HG03103 (cell line): ENCODE measurements at regions not wholly inside any gene's neighbourhood (a gene's known extent, or its start where the extent isn't known, plus 50 kb on each side); places are given as distances from the start of the nearest gene placed in this dataset.

Experiments used
- ATAC-seq: cut with Tn5 transposase; IDR thresholded peaks from one replicate; pipeline ENCODE4 v1.9.1; 2021; ENCODE audit warnings: low read depth; ENCODE audit not compliant: unreplicated experiment

DNA sequence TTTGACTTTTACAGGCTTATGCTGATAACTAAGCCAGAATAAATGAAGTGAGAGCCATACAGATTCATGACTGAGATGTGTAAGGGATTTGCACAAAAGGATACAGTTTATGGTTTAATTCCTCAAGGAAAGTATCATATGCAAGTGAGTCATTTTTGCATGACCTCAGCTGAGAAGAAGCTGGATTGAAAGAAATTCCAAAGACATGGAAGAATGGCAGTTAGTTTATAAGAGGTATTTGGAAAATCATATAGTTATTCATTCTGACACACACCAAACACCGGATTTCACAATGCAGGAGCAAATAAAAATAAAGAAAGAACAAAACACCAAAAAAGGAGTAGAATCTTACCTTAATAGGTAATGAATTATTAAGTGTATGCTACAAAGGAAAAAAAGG is 83.2 kb upstream of the RND3 start:
- ATAC-seq, result no peak

DNA sequence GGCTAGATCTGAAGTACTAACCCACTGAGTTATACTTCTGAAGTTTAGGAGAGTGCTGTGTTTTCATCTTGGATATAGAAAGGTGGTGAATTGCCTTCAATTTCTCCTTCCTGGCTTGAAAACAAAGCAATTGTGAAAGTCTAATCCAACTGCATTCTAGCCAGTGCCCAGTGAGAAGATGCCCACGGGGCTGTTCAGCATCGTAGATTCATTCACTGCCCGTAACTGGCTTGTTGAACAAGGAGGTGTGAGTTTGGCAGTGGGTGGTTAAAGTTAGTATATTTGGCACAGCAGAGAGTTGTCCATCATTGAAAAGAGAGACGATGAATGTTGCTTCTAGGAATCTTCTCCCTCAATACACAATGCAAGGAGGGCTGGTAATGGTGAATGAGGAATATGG is 82.3 kb upstream of the RND3 start:
- no peak for ATAC-seq

DNA sequence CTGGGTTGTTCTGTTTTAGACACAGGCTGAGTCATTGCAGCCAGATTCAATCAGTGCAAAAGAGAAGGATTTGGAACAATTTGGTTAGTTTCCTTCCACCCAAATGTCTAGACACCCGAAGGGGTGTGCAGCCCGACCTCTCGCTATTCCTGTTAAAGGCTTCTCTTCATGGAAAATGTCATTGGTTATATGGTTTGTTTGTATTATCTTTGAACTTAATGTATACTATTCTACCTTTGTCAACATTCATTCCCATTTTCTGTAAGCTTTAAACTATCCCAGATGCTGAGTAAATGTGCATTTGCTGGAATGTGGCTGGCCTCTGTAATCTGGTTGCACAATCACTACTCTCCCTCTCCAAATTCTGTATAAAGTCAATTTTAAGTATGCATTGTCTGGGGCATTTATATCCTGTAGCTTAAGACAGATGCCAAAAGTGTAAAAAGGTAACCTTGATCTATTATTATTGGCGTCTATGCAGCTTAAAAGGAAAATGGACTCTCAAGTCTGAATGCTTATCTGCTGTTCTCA is 80.4 kb upstream of the RND3 start:
- ATAC-seq, result no peak

DNA sequence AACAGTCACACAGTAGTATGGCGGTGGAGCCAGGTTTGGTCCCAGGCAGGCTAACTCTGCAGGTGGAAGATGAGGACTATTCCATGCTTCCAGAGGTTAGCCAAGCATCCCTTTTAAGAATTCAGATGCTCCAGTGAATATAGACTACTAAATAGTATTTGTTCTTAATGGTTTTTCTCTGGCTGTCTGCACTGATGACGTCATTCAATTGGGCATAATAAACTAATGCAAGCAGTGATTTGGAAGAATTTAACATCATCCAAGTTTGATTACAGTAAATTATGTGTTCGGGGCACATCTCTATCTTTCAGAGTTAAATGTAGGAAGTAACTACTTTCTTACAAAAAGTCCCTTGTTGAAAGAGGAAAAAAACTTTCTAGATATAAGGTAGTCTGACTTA is 78.8 kb upstream of the RND3 start:
- ATAC-seq, result no peak

DNA sequence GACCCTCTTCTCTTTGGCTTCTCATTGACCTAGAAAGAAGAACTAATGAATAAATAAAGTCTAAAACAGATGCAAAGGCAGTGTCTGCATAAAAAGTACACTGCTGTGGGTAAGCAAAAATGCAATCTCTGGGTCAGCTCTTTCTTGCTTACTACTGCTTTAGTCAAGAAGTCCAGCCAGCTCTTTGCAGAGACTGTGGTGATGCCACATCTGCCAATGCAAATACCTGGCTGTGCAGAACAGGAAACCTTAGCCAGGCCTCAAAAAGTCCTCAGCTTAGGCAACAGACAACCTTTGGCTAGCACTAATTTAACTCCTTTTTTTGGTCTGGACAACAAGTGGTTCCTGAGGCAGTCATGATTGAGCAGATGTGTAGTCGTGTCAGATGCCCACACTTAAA is 73.6 kb upstream of the RND3 start:
- ATAC-seq, result no peak

DNA sequence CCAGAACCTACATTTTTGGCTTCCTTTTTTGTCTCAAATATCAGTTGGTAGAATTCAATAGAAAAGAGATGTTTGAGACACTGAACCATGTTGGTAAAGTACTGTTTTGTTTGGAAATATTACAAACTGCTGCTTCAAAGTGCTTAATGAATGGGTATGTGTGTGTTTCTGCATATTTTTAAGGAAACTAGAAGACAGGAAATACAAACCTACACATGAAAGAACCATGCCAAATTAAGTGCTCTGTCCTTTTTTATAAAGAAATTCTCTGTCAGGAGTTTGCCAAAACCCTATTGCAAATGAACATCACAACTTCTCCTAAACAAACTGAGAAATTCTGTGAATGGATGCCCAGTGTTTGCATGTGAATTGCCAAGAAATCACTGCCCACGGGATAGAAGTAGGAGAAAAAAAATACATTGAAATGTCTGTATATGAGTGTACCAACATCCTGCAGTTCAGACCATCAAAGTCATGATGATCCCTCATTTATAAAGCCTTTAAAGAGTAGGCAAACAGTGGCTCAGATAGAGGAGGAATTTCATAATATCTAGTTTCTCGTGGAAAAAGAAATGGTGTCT is 69.6 kb upstream of the RND3 start:
- ATAC-seq, result no peak

DNA sequence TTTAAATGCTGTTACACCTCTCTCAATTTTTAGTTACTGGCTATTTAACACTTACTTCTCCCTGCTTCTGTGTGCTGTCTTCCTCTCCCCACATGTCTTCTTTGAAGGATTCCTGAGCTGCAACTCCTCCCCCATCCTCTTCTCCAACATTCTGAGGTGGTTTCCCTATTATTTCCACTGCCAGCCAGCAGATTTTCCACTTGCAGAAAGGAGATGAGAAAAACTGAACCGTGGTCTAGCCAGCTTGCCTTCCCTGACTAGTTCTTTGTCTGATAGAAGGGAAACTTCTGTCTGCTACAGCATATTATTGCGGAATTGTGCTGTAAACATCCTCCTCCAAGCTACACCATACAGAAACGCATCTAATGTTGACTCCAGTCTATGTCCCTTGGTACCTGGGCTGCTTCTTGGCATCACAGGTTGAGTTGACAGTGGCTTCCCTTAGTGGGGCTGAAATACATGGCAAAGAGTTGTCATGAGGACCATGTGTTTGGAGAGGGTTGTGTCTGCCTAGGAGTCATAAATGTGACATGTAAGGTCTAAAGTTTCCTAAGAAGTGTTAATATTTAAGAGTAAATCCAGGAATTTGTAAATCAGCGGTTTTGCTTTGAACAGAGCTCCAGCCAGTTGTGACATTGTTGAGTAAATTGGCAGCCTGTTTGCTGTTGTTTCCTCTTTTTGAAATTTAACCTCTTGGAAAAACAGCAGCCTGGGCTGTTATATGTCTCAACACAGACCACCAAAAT is 68.3 kb upstream of the RND3 start:
- no peak for ATAC-seq

DNA sequence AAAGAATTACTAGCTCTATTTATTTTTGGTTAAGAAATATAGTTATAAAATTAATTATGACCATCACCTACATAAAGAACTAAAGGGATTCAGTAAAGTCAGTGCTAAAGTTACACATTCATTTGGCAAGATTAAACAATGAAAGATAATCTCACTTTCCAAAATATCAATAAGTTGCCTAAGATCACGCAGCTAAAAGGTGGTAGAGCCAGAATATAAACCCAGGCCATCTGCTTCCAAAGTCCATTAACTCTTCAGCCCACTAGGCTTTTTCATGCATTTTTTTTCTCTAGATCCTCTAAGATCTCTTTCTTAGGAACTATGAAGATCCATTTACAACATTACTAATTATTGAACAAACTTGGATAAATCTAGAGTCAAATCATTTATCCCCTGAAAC is 66.6 kb upstream of the RND3 start:
- ATAC-seq, result no peak

DNA sequence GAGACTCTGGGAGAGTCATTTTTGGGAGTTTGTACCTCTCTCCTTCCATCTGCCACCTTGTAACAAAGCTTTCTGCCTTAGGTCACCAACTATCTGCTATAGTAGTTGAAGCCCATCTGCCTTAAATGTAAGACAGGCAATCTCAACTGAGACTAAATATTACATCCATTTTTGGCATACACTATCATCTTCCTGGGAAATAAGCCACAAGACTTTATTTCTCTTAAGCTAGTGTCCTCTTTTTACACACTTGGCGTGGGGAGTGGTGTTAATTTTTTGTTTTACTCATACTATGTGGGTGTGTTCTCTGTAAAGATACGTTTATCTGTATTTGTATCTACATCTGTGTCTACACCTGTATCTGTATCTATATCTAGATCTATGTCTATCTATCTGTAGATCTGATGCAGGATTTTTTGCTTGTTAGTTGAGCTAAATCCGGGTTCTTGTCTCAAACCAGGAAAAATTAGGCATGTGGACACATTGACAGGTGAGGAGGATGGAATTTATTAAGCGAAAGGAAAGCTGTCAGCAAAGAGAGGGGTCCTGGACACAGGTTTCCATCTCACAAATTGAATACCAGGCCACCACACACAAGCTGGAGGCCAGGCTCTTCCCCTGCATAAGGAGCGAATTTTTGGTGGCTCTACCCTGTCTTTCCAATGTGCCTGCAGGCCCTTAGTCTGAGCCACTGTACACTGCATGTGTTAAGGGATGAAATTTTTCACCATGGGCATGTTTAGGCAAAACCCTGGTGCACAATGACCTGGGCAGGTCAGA is 64.8 kb upstream of the RND3 start:
- no peak for ATAC-seq

DNA sequence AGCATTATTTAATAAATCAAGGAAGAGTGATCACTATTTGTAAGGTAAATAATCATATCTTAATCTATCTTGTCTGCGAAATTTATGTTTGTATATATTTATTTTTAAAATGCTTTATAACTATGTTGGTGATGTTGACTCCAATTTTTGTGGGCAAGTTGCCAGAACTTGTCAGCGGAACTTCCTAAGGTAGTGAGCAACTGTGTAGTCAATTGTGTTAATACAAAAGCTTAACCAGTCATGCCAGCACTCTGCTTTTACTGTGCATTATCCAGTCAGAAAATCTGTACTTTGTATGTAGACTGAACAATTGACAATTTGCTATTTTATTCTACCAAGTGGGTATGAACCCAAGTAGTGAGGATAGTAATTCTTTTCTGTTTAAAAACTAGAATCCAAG is 61.9 kb upstream of the RND3 start:
- ATAC-seq, result no peak

DNA sequence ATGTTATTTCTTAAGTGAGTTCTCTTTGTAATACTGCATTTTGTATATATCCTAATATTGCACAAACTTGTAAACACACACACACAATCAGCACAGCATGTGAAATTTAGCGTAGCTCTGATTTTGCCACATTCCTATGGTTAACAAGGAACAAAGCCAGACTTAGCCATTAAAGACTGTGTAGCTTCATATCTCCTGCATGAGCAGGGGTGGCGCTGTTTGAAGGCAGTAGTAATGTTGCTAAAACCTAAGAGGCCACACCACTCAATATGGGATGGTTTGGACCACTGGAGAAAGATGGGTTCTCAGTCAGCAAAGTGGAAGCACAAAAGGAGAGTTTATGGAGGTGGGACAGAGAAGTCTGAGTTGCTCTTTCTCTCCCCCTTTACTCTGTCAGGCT is 61.1 kb upstream of the RND3 start:
- ATAC-seq, result no peak

DNA sequence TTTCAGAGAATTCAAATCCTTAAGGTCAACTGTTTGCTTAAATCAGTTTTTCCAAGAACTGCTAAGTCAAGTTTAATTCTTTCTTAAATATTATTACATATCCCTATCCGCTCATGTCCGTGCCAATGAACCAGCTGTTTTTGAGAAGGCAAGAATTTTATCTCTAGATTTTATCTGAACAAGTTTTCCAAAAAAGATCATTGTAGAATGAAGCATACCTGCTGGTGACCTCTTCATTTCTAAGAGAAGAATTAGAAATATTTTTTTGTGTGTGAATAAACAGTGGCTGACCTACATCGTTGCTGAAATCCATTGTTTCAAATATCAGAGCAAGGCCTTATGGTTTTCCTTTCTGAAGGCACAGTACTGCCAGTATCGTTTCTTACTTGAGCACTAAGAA is 58.4 kb upstream of the RND3 start:
- ATAC-seq, result no peak

DNA sequence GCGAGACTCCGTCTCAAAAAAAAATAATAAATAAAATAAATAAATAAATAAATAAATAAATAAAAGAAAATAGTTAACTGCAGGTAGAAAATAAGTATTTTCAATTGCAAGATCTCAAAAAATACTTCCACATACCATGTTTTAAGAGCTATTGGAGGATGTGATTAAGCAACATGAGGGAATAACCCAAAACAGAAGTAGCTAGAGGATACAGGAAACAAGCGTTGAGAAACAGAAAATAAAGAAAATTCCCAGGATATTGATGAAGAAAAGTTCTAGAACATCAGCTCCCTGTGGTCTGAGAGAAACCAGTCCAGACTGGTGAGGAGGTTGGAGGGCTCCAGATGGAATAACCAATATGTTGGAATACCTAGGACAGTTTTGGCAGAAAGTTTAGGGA is 57.3 kb upstream of the RND3 start:
- ATAC-seq, result no peak

DNA sequence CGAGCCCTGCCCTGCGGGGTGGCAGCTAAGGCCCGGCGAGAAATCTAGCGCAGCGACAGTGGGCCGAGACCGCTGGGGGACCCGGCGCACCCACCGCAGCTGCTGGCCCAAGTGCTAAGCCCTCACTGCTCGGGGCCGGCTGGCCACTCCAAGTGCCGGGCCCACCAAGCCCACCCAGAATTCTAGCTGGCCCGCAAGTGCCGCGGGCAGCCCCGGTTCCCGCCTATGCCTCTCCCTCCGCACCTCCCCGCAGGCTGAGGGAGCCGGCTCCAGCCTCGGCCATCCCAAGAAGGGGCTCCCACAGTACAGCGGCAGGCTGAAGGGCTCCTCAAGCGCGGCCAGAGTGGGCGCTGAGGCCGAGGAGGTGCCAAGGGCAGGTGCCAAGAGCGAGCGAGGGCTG is 55.2 kb upstream of the RND3 start:
- ATAC-seq, result no peak

DNA sequence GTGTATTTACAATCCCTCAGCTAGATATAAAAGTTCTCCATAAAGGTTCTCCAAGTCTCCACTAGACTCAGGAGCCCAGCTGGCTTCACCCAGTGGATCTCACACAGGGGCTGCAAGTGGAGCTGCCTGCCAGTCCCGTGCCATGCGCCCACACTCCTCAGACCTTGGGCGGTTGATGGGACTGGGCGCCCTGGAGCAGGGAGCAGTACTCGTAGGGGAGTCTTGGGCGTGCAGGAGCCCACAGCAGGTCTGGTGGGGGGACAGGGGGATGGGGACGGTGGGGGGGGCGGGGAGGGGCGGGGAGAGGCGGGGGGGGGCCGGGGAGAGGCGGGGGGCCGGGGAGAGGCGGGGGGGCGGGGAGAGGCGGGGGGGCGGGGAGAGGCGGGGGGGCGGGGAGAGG is 54.7 kb upstream of the RND3 start:
- no peak for ATAC-seq

DNA sequence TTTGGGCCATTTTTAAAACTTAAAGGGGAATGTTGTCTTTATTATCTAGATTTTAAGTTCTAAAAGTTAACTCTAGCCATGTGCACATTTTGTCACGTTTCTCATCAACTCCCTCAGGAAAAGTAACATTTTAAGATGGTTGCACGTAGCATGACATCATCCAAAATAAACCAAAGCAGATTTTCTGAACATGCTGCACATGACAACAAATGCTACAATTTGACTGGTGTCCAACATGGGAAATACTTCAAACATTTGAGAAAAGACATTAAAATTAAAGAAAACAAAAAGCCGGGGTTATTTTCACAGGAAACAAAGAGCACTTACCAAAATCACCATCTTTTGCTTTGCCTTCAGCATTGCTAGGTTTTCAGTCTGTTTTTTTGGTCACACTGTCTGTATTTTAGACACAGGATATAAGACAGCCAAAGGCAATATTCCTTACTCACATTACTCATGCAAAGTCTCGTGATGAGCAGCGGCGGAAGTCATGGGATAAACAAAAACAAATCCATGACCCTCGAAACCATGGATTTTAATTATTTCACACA is 51.3 kb upstream of the RND3 start:
- ATAC-seq, result no peak
